RWPE2 (cell line): ENCODE measurements at regions not wholly inside any gene's neighbourhood (a gene's known extent, or its start where the extent isn't known, plus 50 kb on each side); places are given as distances from the start of the nearest gene placed in this dataset.

Source experiments
- ATAC-seq: fragments of 200-7000 bp; cut with Tn5 transposase; 3 replicates; pipeline ENCODE4 v1.9.1; 2021; ENCODE audit warnings: low read depth
- DNase-seq: peaks from one replicate; pipeline ENCODE4 v3.0.0-alpha.2; 2020; ENCODE audit warnings: low spot score
- H3K27ac ChIP-seq: fragments of 450-650 bp; 2 replicates; pipeline ENCODE4 v1.5.1; 2017; ENCODE audit warnings: mild to moderate bottlenecking; ENCODE audit not compliant: poor library complexity, severe bottlenecking
- H3K27me3 ChIP-seq: fragments of 250-450 bp; sonication (Bioruptor Pico); 2 replicates; pipeline ENCODE4 v1.5.1; 2021; ENCODE audit warnings: mild to moderate bottlenecking, moderate library complexity; ENCODE audit not compliant: insufficient read depth, poor library complexity, severe bottlenecking
- H3K36me3 ChIP-seq: fragments of 250-450 bp; sonication (Bioruptor Pico); 2 replicates; pipeline ENCODE4 v1.5.1; 2020; ENCODE audit warnings: low read depth, mild to moderate bottlenecking, moderate library complexity
- H3K4me1 ChIP-seq: fragments of 250-450 bp; sonication (Bioruptor Pico); 2 replicates; pipeline ENCODE4 v1.5.1; 2021; ENCODE audit warnings: mild to moderate bottlenecking, moderate library complexity; ENCODE audit not compliant: insufficient read depth, poor library complexity, severe bottlenecking
- H3K4me3 ChIP-seq: fragments of 250-450 bp; sonication (Bioruptor Pico); 2 replicates; pipeline ENCODE4 v1.5.1; 2021; ENCODE audit warnings: mild to moderate bottlenecking, moderate library complexity; ENCODE audit not compliant: severe bottlenecking
- H3K9me3 ChIP-seq: fragments of 250-450 bp; sonication (Bioruptor Pico); 2 replicates; pipeline ENCODE4 v1.5.1; 2021; ENCODE audit warnings: mild to moderate bottlenecking, moderate library complexity; ENCODE audit not compliant: severe bottlenecking
- TF ChIP-seq, protein P1 (sequence below): fragments of 450-650 bp; IDR thresholded peaks from one replicate; pipeline ENCODE4 v1.5.1; 2017; ENCODE audit warnings: mild to moderate bottlenecking, moderate library complexity; ENCODE audit not compliant: poor library complexity, severe bottlenecking

GRCh38 chr6:113736978-113737377 is 120.2 kb upstream of the MARCKS start:
- TF ChIP-seq, protein P1, sequence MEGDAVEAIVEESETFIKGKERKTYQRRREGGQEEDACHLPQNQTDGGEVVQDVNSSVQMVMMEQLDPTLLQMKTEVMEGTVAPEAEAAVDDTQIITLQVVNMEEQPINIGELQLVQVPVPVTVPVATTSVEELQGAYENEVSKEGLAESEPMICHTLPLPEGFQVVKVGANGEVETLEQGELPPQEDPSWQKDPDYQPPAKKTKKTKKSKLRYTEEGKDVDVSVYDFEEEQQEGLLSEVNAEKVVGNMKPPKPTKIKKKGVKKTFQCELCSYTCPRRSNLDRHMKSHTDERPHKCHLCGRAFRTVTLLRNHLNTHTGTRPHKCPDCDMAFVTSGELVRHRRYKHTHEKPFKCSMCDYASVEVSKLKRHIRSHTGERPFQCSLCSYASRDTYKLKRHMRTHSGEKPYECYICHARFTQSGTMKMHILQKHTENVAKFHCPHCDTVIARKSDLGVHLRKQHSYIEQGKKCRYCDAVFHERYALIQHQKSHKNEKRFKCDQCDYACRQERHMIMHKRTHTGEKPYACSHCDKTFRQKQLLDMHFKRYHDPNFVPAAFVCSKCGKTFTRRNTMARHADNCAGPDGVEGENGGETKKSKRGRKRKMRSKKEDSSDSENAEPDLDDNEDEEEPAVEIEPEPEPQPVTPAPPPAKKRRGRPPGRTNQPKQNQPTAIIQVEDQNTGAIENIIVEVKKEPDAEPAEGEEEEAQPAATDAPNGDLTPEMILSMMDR = no peak
- Histone ChIP-seq H3K9me3 (no peaks in the 10 kb centered on the region), H3K27ac (no peak overlapping the region), H3K36me3 (no peaks in the 10 kb centered on the region), H3K4me3 (no peak overlapping the region), H3K27me3 (no peaks in the 10 kb centered on the region), H3K4me1 (no peaks in the 10 kb centered on the region)
- DNase-seq (no peak), ATAC-seq (no peak)

DNA sequence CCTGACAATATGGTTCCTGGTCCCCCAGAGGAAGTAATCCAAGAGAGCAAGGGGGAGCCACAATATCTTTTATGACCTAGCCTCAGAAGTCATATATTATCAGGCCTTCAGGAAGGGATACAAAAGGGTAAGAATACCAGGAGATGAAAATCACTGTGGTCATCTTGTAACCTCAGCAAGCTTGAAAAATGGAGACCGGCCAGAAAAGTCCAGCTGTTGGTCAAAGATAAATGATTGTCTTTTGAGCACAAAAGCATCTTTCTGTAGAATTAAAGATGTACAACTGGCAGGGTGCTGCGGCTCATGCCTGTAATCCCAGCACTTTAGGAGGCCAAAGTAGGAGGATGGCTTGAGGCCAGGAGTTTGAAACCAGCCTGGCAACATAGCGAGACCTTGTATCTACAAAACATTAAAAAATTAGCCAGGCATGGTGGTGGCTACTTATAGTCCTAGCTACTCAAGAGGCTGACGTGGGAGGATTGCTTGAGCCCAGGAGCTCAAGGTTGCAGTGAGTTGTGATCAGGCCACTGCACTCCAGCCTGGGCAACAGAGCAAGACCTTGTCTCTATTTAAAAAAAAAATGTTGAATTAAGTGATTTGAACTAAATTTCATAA is 118.0 kb upstream of the MARCKS start:
- Histone ChIP-seq H3K9me3 (no peaks in the 10 kb centered on the region), H3K27ac (no peak overlapping the region), H3K4me3 (no peak overlapping the region), H3K36me3 (no peaks in the 10 kb centered on the region), H3K27me3 (no peaks in the 10 kb centered on the region), H3K4me1 (no peaks in the 10 kb centered on the region)
- ATAC-seq (no peak), DNase-seq (no peak)
- TF ChIP-seq, protein P1 = no peak

- no peaks in the 10 kb centered on the region for H3K36me3 ChIP-seq
- TF ChIP-seq, protein P1 = no peak
- ATAC-seq (no peak), DNase-seq (no peak)
- H3K27me3 ChIP-seq = no peaks in the 10 kb centered on the region
- H3K4me3 ChIP-seq = no peak overlapping the region
- H3K27ac ChIP-seq = no peak overlapping the region
- no peaks in the 10 kb centered on the region for H3K4me1 ChIP-seq
- H3K9me3 ChIP-seq = no peaks in the 10 kb centered on the region
Measured at GRCh38 chr6:113741651-113742050, 115.5 kb upstream of the MARCKS start.

DNA sequence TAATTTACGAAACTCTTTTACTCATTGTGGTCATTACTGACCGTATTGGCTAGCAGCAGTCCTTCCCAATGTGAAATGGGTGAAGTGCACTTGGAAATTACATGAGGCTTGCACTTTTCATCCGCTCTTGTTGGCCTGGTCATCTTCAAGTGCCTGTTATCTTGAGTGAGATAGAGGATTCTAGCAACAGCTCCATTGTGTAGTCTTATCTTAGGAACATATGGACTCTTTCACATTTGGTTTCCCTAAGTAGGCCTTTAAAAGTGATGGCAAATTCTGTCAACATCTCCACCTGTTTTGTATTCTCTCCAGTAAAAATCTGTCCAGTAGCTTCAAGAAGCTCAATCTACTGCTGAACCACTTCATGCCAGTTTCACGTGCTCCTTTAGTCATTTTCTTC is 114.8 kb upstream of the MARCKS start:
- TF ChIP-seq, protein P1 = no peak
- no peak for DNase-seq

DNA sequence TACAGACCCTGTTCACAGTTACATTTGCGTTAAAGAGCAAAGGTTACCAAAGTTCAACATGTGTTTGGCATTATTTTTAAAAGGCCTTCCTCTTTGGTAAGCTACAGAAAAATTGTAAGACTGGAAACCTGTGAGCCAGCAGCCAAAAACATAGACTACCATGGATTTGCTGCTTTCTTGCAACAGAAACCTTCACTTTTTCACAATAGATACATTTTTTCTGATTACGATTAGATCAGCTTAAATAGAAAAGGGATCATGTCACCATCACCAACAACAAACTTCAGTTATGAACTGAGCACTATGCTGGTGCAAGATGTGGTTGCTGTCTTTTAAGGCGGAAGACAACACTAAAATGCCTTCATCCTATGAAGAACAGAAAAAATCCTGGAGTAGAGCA is 112.3 kb upstream of the MARCKS start:
- no peaks in the 10 kb centered on the region for H3K36me3 ChIP-seq
- H3K27me3 ChIP-seq = no peaks in the 10 kb centered on the region
- DNase-seq (no peak), ATAC-seq (no peak)
- no peaks in the 10 kb centered on the region for H3K9me3 ChIP-seq
- no peak overlapping the region for H3K4me3 ChIP-seq
- no peaks in the 10 kb centered on the region for H3K4me1 ChIP-seq
- H3K27ac ChIP-seq = no peak overlapping the region
- TF ChIP-seq, protein P1 = no peak

More for the DNA sequence above, 114.8 kb upstream of the MARCKS start:
- Histone ChIP-seq H3K36me3 (no peaks in the 10 kb centered on the region), H3K4me3 (no peak overlapping the region), H3K4me1 (no peaks in the 10 kb centered on the region), H3K27ac (no peak overlapping the region), H3K27me3 (no peaks in the 10 kb centered on the region), H3K9me3 (no peaks in the 10 kb centered on the region)
- ATAC-seq = no peak
